ENCODE measurements at regions not wholly inside any gene's neighbourhood (a gene's known extent, or its start where the extent isn't known, plus 50 kb on each side); places are given as distances from the start of the nearest gene placed in this dataset.

DNA sequence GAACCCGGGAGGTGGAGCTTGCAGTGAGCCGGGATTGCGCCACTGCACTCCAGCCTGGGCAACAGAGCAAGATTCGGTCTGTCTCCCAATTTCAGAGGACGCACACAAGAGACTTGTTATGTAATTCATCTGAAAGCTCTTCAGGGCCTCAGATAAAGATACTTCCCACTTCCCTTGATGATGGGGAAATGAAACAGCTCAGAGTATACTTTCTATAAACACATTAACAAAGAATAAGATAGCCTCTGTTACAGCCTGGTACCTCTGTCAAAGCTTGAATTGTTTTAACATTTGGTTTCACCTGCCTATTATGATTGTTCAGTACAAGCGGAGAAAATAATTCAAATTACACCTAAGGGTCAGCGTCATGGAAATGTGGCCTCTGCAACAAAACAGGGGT is 622.9 kb upstream of the ADGRL4 start:
- no peak overlapping the region for H3K27ac Mint-ChIP-seq (ENCODE audit: low read depth)
- H3K27me3 Mint-ChIP-seq, result no peaks in the 10 kb centered on the region
- H3K4me1 Mint-ChIP-seq, result no peaks in the 10 kb centered on the region
- ATAC-seq (replicated peaks; ENCODE audit: extremely low read depth, poor library complexity, severe bottlenecking) (no peak), DNase-seq (ENCODE audit: low spot score in 2 of 2) (no peak)
- H3K36me3 Mint-ChIP-seq (ENCODE audit: insufficient read depth), result no peaks in the 10 kb centered on the region
- H3K4me3 Mint-ChIP-seq, result no peak overlapping the region
- no peaks in the 10 kb centered on the region for H3K9me3 Mint-ChIP-seq

GRCh38 chr1:79617777-79618176 is 611.2 kb upstream of the ADGRL4 start:
- Mint-ChIP-seq H3K4me1 (no peaks in the 10 kb centered on the region), H3K4me3 (no peak overlapping the region), H3K9me3 (peaks cover 15% of the 10 kb centered on the region), H3K27me3 (no peaks in the 10 kb centered on the region), H3K27ac (ENCODE audit: low read depth) (no peak overlapping the region), H3K36me3 (ENCODE audit: insufficient read depth) (no peaks in the 10 kb centered on the region)
- DNase-seq (ENCODE audit: low spot score in 2 of 2), result no peak
- ATAC-seq (replicated peaks; ENCODE audit: extremely low read depth, poor library complexity, severe bottlenecking), result no peak

DNA sequence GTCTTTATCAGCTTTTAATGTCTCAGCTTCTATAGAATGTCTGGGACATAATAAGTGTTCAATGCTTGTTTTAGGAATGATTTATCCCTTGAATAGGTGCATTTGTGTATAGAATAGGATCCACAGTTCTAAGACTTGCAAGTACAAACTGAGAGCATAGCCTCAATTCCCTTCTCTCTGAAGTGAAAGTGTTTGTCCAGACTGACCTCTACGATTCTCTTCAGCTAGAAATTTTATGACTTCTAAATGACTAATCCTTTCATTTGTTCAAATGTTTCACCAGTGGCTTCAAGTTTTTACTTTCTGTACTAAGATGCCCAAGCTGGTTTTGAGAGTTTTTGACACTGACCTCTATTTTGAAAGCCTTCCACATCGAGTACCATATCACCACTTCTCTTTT is 608.2 kb upstream of the ADGRL4 start:
- no peaks in the 10 kb centered on the region for H3K4me1 Mint-ChIP-seq
- peaks cover 15% of the 10 kb centered on the region for H3K9me3 Mint-ChIP-seq
- H3K27me3 Mint-ChIP-seq, result no peaks in the 10 kb centered on the region
- DNase-seq (ENCODE audit: low spot score in 2 of 2), result no peak
- no peak overlapping the region for H3K27ac Mint-ChIP-seq (ENCODE audit: low read depth)
- H3K36me3 Mint-ChIP-seq (ENCODE audit: insufficient read depth), result no peaks in the 10 kb centered on the region
- no peak overlapping the region for H3K4me3 Mint-ChIP-seq
- ATAC-seq (replicated peaks; ENCODE audit: extremely low read depth, poor library complexity, severe bottlenecking), result no peak

DNA sequence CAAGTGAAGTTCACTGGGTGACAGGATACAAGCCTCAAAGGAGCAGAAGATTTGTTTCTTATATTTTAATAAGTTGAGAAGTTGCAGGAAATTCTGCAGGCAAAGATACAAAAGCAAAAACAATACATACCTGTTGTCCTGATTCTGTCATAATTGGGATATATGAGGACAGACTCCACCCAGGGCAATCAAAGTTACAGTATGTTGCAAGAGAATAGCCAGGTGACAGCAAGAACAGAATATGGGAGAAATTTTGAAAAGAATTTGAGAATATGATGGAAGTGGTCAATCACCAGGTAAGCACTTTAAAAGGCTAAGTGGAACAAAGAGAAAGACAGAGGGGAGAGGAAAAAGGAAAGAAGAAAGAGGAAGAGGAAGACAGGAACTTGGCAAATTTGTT is 607.6 kb upstream of the ADGRL4 start:
- DNase-seq (ENCODE audit: low spot score in 2 of 2) (no peak), ATAC-seq (replicated peaks; ENCODE audit: extremely low read depth, poor library complexity, severe bottlenecking) (no peak)
- H3K4me3 Mint-ChIP-seq, result no peak overlapping the region
- H3K36me3 Mint-ChIP-seq (ENCODE audit: insufficient read depth), result no peaks in the 10 kb centered on the region
- no peaks in the 10 kb centered on the region for H3K27me3 Mint-ChIP-seq
- no peak overlapping the region for H3K27ac Mint-ChIP-seq (ENCODE audit: low read depth)
- H3K4me1 Mint-ChIP-seq, result no peaks in the 10 kb centered on the region
- H3K9me3 Mint-ChIP-seq, result peaks cover 15% of the 10 kb centered on the region

- H3K36me3 Mint-ChIP-seq (ENCODE audit: insufficient read depth), result no peaks in the 10 kb centered on the region
- ATAC-seq (replicated peaks; ENCODE audit: extremely low read depth, poor library complexity, severe bottlenecking) (no peak), DNase-seq (ENCODE audit: low spot score in 2 of 2) (no peak)
- H3K4me3 Mint-ChIP-seq, result no peak overlapping the region
- no peak overlapping the region for H3K27ac Mint-ChIP-seq (ENCODE audit: low read depth)
- H3K9me3 Mint-ChIP-seq, result peaks cover 5% of the 10 kb centered on the region
- H3K4me1 Mint-ChIP-seq, result no peaks in the 10 kb centered on the region
- no peaks in the 10 kb centered on the region for H3K27me3 Mint-ChIP-seq
Measured at GRCh38 chr1:79613046-79613445, 606.5 kb upstream of the ADGRL4 start.

DNA sequence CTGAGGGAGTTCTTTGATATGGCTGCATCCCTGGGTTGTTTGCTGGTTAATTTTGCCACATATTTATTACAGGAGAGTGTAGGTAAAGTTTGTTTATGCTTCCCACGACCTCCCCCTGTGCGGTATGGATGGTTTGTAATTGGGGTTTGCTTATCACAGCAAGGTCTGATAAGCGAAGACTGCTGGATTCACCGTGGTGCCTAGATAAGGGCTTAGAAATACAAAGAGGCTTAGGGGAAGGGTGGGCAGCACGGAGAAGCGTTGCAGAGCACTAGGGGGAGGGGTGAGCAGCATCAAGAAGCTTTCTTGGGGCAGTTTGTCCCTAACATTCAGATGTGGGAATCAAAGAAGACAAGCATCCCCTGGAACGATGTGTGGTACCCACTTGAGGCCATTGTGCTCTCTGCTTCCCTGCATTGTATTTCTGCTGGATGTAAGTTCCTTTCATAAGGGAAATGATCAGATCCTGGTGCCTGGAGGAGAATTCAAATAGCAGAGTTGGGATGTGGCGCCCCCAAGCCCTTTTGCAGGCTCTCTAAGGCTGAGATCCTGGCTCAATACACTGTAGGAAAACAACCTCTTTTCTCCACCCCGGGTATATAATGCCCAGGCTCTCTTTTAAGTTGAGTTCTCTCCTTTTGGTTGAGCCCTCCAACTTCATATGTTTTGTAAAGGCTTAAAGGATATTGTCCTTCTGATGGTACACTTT is 598.1 kb upstream of the ADGRL4 start:
- H3K9me3 Mint-ChIP-seq, result peaks cover 14% of the 10 kb centered on the region
- ATAC-seq (replicated peaks; ENCODE audit: extremely low read depth, poor library complexity, severe bottlenecking) (no peak), DNase-seq (ENCODE audit: low spot score in 2 of 2) (no peak)
- no peaks in the 10 kb centered on the region for H3K27me3 Mint-ChIP-seq
- H3K4me1 Mint-ChIP-seq, result no peaks in the 10 kb centered on the region
- H3K4me3 Mint-ChIP-seq, result no peak overlapping the region
- no peaks in the 10 kb centered on the region for H3K36me3 Mint-ChIP-seq (ENCODE audit: insufficient read depth)
- H3K27ac Mint-ChIP-seq (ENCODE audit: low read depth), result no peak overlapping the region

GRCh38 chr1:79603843-79604242 is 597.3 kb upstream of the ADGRL4 start:
- Mint-ChIP-seq H3K27ac (ENCODE audit: low read depth) (no peak overlapping the region), H3K9me3 (peaks cover 14% of the 10 kb centered on the region), H3K4me3 (no peak overlapping the region), H3K4me1 (no peaks in the 10 kb centered on the region), H3K36me3 (ENCODE audit: insufficient read depth) (no peaks in the 10 kb centered on the region), H3K27me3 (no peaks in the 10 kb centered on the region)
- ATAC-seq (replicated peaks; ENCODE audit: extremely low read depth, poor library complexity, severe bottlenecking), result no peak
- DNase-seq (ENCODE audit: low spot score in 2 of 2), result no peak

DNA sequence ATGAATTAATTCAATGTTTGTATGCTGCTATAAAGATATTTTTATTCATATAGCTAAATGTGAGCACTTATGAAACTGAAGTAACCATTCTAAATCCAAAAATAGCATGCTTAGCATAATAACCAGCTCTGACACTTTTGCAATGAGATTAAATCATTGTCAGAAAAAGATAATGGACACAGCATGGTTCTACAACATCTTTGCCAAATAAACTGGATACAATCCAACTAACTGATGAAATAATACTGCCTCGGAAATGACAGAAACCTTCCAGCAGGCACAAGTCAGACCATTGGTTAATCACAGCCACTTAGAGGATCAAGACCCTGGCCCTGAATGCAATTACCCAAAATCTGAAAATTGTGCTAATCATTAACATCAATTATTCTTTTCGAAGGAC is 592.7 kb upstream of the ADGRL4 start:
- H3K27me3 Mint-ChIP-seq, result no peaks in the 10 kb centered on the region
- no peak for ATAC-seq (replicated peaks; ENCODE audit: extremely low read depth, poor library complexity, severe bottlenecking)
- H3K9me3 Mint-ChIP-seq, result peaks cover 17% of the 10 kb centered on the region
- H3K36me3 Mint-ChIP-seq (ENCODE audit: insufficient read depth), result no peaks in the 10 kb centered on the region
- no peak for DNase-seq (ENCODE audit: low spot score in 2 of 2)
- H3K27ac Mint-ChIP-seq (ENCODE audit: low read depth), result no peak overlapping the region
- H3K4me3 Mint-ChIP-seq, result no peak overlapping the region
- H3K4me1 Mint-ChIP-seq, result no peaks in the 10 kb centered on the region

DNA sequence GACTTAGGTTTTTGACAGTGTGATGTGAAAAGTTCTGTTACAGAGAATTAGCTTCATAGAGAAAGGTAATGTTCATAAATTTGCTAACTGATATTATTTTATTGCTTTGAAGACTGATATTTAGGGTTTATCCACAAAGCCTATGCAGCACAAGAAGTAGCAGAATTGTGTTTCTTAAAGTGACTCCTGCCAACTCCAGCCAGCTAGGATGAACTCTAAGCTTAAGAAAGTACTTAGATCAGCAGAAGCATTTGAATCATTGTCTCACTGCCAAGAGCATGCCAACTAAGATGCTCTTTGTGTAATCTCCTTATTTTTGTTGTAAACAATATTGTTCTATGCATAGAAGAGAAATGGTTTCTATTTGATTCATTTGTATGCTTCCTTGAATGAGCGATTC is 589.4 kb upstream of the ADGRL4 start:
- no peaks in the 10 kb centered on the region for H3K4me1 Mint-ChIP-seq
- no peaks in the 10 kb centered on the region for H3K27me3 Mint-ChIP-seq
- no peak overlapping the region for H3K27ac Mint-ChIP-seq (ENCODE audit: low read depth)
- H3K4me3 Mint-ChIP-seq, result no peak overlapping the region
- peaks cover 16% of the 10 kb centered on the region for H3K9me3 Mint-ChIP-seq
- DNase-seq (ENCODE audit: low spot score in 2 of 2) (no peak), ATAC-seq (replicated peaks; ENCODE audit: extremely low read depth, poor library complexity, severe bottlenecking) (no peak)
- H3K36me3 Mint-ChIP-seq (ENCODE audit: insufficient read depth), result no peaks in the 10 kb centered on the region

DNA sequence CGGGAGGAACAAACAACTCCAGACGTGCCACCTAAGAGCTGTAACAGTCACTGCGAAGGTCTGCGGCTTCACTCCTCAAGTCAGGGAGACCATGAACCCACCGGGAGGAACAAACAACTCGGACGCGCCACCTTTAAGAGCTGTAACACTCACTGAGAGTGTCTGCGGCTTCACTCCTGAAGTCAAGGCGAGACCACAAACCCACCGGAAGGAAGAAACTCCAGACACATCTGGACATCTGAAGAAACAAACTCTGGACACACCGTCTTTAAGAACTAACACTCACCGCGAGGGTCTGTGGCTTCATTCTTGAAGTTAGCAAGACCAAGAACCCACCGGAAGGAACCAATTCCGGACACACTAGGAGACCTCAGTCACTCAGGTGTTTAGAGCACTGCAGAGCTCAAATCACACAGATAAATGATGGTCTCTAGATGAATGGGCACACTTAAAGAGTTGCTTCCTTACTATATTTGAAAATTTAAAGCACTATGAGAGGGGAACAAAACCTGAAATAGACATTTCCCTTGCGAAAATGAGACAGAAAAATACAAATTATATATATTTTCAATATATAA is 587.7 kb upstream of the ADGRL4 start:
- Mint-ChIP-seq H3K27ac (ENCODE audit: low read depth) (no peak overlapping the region), H3K27me3 (no peaks in the 10 kb centered on the region), H3K4me3 (no peak overlapping the region), H3K36me3 (ENCODE audit: insufficient read depth) (no peaks in the 10 kb centered on the region), H3K4me1 (no peaks in the 10 kb centered on the region), H3K9me3 (peaks cover 16% of the 10 kb centered on the region)
- DNase-seq (ENCODE audit: low spot score in 2 of 2), result no peak
- ATAC-seq (replicated peaks; ENCODE audit: extremely low read depth, poor library complexity, severe bottlenecking), result no peak

- H3K36me3 Mint-ChIP-seq (ENCODE audit: insufficient read depth), result no peaks in the 10 kb centered on the region
- no peak overlapping the region for H3K4me3 Mint-ChIP-seq
- no peaks in the 10 kb centered on the region for H3K27me3 Mint-ChIP-seq
- H3K27ac Mint-ChIP-seq (ENCODE audit: low read depth), result no peak overlapping the region
- no peaks in the 10 kb centered on the region for H3K4me1 Mint-ChIP-seq
- ATAC-seq (replicated peaks; ENCODE audit: extremely low read depth, poor library complexity, severe bottlenecking) (no peak), DNase-seq (ENCODE audit: low spot score in 2 of 2) (no peak)
- peaks cover 8% of the 10 kb centered on the region for H3K9me3 Mint-ChIP-seq
Measured at GRCh38 chr1:79592707-79593106, 586.2 kb upstream of the ADGRL4 start.

- H3K9me3 Mint-ChIP-seq, result peaks cover 6% of the 10 kb centered on the region
- no peaks in the 10 kb centered on the region for H3K27me3 Mint-ChIP-seq
- ATAC-seq (replicated peaks; ENCODE audit: extremely low read depth, poor library complexity, severe bottlenecking) (no peak), DNase-seq (ENCODE audit: low spot score in 2 of 2) (no peak)
- H3K36me3 Mint-ChIP-seq (ENCODE audit: insufficient read depth), result no peaks in the 10 kb centered on the region
- H3K4me1 Mint-ChIP-seq, result no peaks in the 10 kb centered on the region
- no peak overlapping the region for H3K27ac Mint-ChIP-seq (ENCODE audit: low read depth)
- H3K4me3 Mint-ChIP-seq, result no peak overlapping the region
Measured at GRCh38 chr1:79588719-79589118, 582.2 kb upstream of the ADGRL4 start.

DNA sequence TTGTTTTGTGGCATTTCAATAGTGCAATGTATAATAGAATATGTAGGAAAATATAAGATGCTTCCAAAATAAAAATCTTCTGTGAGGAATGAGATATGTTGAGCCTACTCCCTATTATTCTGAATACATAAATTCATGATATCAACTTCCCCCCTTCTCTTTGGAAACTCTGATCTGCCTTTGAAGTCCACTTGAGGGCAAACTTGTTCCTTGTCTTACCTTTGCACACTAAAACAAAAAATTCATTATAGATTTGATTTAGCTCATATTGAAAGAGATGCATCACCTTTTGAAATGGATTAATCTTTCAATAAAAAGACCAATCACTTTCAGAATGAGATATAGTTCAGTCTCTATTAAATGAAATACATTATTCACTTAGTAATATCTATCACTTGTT is 580.7 kb upstream of the ADGRL4 start:
- Mint-ChIP-seq H3K9me3 (peaks cover 12% of the 10 kb centered on the region), H3K4me3 (no peak overlapping the region), H3K27ac (ENCODE audit: low read depth) (no peak overlapping the region), H3K27me3 (no peaks in the 10 kb centered on the region), H3K36me3 (ENCODE audit: insufficient read depth) (no peaks in the 10 kb centered on the region), H3K4me1 (no peaks in the 10 kb centered on the region)
- ATAC-seq (replicated peaks; ENCODE audit: extremely low read depth, poor library complexity, severe bottlenecking), result no peak
- DNase-seq (ENCODE audit: low spot score in 2 of 2), result no peak

All from central memory CD8-positive, alpha-beta T cell (primary cell).